Right ventricle myocardium inferior (tissue), 1 donor: ENCODE measurements at regions not wholly inside any gene's neighbourhood (a gene's known extent, or its start where the extent isn't known, plus 50 kb on each side); places are given as distances from the start of the nearest gene placed in this dataset.

Experiments
- ATAC-seq: fragments of 200-7000 bp; cut with Tn5 transposase; one replicate; pipeline ENCODE4 v1.9.1; 2020; ENCODE audit warnings: mild to moderate bottlenecking, moderate library complexity
- DNase-seq: peaks from one replicate; pipeline ENCODE4 v3.0.0; 2021; ENCODE audit errors: missing footprints
- intact Hi-C: fragments of 100-400 bp; cut with DNase I; formaldehyde crosslinking; loops from one replicate; pipeline ENCODE4 v1.11.0; 2022
- donor health status: DM: no; HTN: yes; CAD: no; lungs with severe emphysema.

GRCh38 chr7:20030417-20030816 lies 186.8 kb downstream of the MACC1 start:
- ATAC-seq = no peak
- DNase-seq = no peak
- intact Hi-C loops = no loop called here

- ATAC-seq (no peak), DNase-seq (no peak)
- intact Hi-C loops = no loop called here
These were observed 190.4 kb downstream of the MACC1 start for GRCh38 chr7:20026762-20027161.

- intact Hi-C loops = no loop called here
- DNase-seq (no peak), ATAC-seq (no peak)
These were observed 195.4 kb downstream of the MACC1 start for GRCh38 chr7:20021831-20022230.

DNA sequence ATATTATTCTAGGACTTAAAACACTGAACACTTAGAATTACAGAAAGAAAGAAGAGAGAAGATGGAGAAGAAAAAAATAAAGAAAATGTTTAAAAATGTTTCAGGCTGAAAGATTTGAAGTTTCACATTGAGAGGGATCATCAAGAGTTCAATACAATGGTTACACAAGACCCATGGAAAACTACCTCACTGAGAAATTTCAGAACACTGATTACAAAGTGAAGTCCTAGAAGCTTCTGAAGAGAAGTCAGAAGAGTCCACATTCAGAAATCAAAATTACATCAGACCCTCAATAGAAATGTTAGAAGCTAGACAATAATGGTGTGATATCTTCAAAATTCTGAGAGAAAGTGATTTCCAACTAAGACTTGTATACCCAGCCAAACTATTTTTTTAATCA lies 196.1 kb downstream of the MACC1 start:
- DNase-seq = no peak
- intact Hi-C loops = no loop called here
- ATAC-seq = no peak

GRCh38 chr7:20019757-20020432 lies 197.3 kb downstream of the MACC1 start:
- intact Hi-C loops = no loop called here
- ATAC-seq = no peak
- DNase-seq = no peak

DNA sequence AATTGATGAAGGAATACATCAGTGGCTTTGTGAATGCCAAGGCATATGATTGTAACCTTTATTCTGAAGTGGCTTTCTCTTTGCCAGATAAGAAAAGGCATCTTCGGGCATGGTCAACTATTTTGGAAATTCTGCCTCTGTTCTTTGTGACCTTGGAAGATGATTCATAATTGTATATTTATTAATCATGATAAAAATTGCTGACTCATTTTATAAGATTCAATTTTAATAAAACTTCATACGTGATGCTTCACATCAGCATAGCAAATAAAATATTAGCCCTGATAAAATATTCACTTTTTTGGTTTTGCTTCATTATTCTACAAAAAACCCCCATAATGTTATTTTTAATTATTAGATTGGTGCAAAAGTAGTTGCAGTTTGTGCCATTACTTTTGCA lies 200.5 kb downstream of the MACC1 start:
- ATAC-seq (no peak), DNase-seq (no peak)
- intact Hi-C loops = no loop called here

- intact Hi-C loops = no loop called here
- DNase-seq (no peak), ATAC-seq (no peak)
These were observed 203.6 kb downstream of the MACC1 start for GRCh38 chr7:20013536-20013935.

DNA sequence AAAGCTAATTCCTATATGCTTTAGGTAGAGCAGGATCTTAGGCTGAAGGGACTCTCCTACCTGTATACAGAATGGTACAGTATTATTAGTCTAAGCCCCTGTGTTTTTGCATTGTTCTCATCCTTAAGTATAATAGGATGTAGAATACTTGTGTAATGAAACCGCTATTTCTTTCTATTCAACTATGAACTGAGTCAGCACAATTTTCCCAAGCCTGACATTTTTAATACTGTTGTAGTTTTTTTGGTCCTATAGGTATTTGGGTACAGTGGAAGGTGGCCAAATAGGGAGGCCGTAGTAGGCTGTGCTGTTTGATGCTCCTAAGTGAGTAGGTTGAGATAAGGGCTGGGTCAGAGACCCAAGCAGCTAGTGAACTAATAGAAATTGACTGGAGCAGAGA lies 205.1 kb downstream of the MACC1 start:
- intact Hi-C loops = no loop called here
- DNase-seq (no peak), ATAC-seq (no peak)

DNA sequence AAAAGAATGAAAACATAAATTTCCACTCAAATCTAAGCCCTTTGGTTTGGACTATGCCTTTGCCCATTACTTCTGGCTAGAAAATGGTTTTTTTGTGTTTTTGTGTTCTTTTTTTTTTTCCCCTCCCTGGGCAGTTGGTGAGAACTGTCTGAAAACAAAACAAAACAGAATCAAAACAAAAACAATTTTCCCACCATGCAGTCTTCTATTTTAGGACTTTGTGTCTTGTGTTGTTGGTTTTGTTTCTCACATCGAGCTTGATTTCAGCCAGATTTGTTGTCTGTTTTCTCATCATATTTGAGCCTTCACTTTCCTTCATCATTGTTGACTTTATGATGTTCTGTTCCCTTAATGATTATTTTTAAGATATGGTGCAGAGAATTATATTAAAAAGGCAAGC lies 206.3 kb downstream of the MACC1 start:
- DNase-seq = no peak

GRCh38 chr7:20007510-20007909 lies 209.7 kb downstream of the MACC1 start:
- DNase-seq (no peak), ATAC-seq (no peak)
- intact Hi-C loops = no loop called here

More for the DNA sequence above, 206.3 kb downstream of the MACC1 start:
- intact Hi-C loops = no loop called here
- ATAC-seq = no peak

DNA sequence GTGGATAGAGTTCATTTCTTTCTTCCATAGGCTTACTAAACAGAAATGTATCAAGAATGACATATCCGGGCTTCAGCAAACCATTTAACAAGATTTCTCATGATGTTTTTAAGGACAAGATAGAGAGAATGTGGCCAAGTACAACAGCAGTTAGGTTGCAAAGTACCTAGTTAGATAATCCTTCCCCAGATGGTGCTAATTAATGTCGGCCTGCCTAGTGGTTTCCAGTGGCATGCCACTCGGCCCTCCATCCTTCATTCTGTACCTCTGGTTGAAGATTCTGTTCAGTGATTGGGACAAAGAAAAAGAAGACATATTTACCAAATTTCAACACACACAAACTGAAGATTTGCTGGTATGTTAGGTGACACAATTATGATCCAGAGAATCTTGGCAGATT lies 212.1 kb downstream of the MACC1 start:
- intact Hi-C loops = no loop called here
- ATAC-seq (no peak), DNase-seq (no peak)

- intact Hi-C loops = no loop called here
- ATAC-seq = no peak
- DNase-seq = no peak
These were observed 217.5 kb downstream of the MACC1 start for GRCh38 chr7:19999681-20000080.

DNA sequence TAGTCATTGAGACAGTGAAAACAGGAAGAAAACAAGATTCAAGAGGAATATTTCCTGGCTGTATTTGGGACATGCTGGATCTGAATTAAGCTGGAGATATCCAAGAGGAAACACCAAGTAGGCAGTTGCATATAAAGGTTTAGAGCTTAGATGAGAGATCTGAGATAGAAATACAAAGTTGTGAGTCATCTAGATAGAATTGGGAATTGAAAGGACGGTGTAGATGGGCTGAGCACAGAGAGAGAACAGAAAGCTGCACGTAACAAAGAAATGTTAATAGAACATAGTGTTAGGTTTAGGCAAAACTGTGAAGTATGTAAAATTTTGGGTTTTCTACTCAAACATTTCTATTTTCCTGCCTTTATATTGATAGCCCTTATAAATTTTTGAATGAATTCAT lies 218.5 kb upstream of the TMEM196 start:
- DNase-seq = no peak
- intact Hi-C loops = no loop called here
- no peak for ATAC-seq

GRCh38 chr7:19989906-19990305 lies 216.5 kb upstream of the TMEM196 start:
- intact Hi-C loops = loop anchor here (10.0 kb wide), 1 partner anchor 605 kb away; no protein-coding TSS in a partner anchor
- ATAC-seq (no peak), DNase-seq (no peak)

DNA sequence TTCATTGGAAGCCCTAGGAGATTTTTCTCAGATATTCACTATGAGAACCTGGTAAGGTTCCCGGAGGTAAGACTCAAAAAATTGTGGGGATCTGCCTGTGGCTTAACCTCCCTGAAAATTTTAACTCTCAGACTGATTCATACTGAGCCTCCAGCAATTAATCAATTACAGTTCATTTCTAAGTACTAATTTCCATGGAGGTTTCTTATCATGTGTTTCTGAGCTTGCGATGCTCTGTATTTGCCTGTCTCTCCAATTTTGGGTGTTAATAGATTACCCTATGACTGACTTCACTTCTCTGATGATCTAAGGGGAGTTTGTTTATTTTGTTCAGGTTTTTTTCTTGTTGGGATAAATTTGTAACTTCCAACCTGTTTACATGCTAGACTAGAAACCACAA lies 215.4 kb upstream of the TMEM196 start:
- DNase-seq (no peak), ATAC-seq (no peak)
- intact Hi-C loops = loop anchor here (10.0 kb wide), 1 partner anchor 606 kb away; no protein-coding TSS in a partner anchor

- ATAC-seq (no peak), DNase-seq (no peak)
- intact Hi-C loops = loop anchor here (10.0 kb wide), 1 partner anchor 611 kb away; no protein-coding TSS in a partner anchor
These were observed 210.8 kb upstream of the TMEM196 start for GRCh38 chr7:19984231-19984632.

GRCh38 chr7:19982841-19983835 lies 209.7 kb upstream of the TMEM196 start:
- ATAC-seq (no peak), DNase-seq (no peak)
- intact Hi-C loops = loop anchor here (10.0 kb wide), 1 partner anchor 612 kb away; no protein-coding TSS in a partner anchor

- intact Hi-C loops = no loop called here
- DNase-seq (no peak), ATAC-seq (no peak)
These were observed 200.2 kb upstream of the TMEM196 start for GRCh38 chr7:19973581-19973980.

- ATAC-seq (no peak), DNase-seq (no peak)
- intact Hi-C loops = no loop called here
These were observed 199.5 kb upstream of the TMEM196 start for GRCh38 chr7:19972876-19973275.

GRCh38 chr7:19971956-19972355 lies 198.5 kb upstream of the TMEM196 start:
- DNase-seq (no peak), ATAC-seq (no peak)
- intact Hi-C loops = no loop called here
